GM12873 (cell line): ENCODE measurements at regions not wholly inside any gene's neighbourhood (a gene's known extent, or its start where the extent isn't known, plus 50 kb on each side); places are given as distances from the start of the nearest gene placed in this dataset.

ENCODE experiments used
- TF ChIP-seq, protein P1 (sequence below): IDR thresholded peaks from 2 replicates; pipeline ENCODE4 v1.5.1; 2012; ENCODE audit warnings: low read depth, mild to moderate bottlenecking, moderate library complexity, low read length, control low read depth; ENCODE audit not compliant: insufficient read depth; ENCODE audit errors: missing control alignments

DNA sequence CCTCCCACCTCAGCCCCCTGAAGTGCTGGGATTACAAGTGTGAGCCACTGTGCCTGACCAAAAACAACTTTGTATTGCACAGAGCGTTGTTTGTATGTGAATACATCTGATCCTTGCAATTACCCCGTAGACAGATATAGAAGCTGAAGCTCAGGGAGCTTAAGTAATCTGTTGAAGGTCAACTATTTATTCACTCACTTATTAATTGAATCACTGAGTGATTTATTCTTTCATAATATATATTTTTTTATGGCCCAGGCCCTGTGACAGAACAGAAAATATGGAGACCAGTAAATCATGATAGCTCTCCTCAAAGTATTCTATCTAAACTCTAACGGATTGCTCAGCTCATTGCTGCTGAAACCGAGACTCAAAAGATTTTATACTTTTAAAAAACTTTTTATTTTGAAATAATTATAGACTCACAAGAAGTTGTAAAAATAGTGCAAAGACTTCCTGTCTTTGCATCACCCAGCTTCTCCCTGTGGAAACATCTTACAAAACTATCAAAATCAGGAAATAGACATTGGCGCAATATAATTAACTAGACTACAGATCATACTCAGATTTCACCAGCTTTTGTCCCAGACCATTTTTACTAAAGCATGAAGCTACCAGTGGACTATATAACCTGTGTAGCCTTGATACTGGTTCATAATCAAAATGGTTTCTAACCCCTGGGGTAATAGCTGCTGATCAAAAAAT lies 466.1 kb downstream of the PDCD6IP start:
- TF ChIP-seq, protein P1, sequence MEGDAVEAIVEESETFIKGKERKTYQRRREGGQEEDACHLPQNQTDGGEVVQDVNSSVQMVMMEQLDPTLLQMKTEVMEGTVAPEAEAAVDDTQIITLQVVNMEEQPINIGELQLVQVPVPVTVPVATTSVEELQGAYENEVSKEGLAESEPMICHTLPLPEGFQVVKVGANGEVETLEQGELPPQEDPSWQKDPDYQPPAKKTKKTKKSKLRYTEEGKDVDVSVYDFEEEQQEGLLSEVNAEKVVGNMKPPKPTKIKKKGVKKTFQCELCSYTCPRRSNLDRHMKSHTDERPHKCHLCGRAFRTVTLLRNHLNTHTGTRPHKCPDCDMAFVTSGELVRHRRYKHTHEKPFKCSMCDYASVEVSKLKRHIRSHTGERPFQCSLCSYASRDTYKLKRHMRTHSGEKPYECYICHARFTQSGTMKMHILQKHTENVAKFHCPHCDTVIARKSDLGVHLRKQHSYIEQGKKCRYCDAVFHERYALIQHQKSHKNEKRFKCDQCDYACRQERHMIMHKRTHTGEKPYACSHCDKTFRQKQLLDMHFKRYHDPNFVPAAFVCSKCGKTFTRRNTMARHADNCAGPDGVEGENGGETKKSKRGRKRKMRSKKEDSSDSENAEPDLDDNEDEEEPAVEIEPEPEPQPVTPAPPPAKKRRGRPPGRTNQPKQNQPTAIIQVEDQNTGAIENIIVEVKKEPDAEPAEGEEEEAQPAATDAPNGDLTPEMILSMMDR = no peak

DNA sequence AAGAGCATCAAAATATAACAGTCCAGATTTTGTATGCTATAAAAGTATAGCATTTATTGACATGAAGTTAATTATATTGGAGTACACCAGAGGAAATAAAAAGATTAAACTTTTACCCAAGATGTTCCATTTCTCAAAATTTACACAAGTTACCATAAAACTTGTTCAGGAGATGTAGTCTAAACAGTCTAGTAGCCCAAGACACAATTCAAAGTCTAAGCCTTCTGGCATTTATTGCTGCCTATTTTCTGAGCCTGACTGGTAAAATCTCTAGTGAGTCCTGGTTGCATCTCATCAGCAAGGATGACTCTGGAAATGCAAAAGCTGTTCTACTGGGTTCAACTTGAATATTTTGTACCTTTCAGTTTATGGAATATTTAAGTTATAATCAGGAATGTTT lies 468.7 kb downstream of the PDCD6IP start:
- TF ChIP-seq, protein P1 = no peak

DNA sequence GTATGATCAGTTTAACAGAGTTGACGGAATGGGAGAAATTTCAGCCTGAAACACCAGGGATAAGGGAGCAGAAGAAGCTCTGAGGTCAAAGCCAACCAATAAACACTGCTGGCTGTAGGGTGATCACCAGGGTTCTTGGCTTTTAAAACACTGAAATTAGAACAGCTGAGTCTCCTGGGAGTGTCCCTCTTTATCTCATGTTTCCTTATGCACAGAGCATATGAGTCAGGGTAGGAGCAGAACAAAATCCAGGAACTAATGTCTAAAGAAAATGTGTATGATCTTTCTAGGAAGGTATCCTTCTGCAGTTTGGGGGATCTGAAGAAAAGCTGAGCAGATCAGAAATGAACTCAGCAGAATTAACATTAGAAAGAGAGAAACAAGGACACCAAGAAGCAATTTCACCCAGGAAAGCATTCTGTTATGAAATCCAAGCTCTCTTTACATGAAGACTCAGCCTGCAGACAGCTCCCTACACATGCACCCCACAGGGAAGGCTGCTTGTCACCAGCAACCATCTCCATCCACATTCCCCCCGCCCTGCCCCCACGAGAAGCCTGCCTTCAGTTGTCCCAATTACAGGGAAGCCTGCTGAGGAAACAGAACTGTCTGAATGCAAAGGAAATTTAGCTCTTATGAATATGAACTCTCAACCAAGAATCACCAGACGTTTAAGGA lies 469.7 kb downstream of the PDCD6IP start:
- TF ChIP-seq, protein P1 = no peak

DNA sequence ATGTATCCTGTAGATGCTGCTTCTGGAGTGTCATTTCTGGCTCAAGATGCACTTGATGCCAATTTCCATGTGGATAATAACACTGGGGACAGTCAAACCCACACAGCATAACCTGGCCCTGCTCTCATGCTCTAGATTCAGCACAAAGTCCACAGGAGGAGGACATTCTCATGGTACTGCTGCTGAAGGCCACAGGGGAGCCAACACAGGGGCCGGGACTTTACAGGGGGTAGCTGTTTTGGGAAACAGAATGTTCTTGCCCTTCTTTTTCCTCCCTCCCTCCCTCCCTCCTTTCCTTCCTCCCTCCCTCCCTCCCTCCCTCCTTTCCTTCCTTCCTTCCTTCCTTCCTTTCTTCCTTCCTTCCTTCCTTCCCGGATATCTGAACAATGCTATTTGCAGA lies 477.4 kb downstream of the PDCD6IP start:
- TF ChIP-seq, protein P1 = no peak

DNA sequence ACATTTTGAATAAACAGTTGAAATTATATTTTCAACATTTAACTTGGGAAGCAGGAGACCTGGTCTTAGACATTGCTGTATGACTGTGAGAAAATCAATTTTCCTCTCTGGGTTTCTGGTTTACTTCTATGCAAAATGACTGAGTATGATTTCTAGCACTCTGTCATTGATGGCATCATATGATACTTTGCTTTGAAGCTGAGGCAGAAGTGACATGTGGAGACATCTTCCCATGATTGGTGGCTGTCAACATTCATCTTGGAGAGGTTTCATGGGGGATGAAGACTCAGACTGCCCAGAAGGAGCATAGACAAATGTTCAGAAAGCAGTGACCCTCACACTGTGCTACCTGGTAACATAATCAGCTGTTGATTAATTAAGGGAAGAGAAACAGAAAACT lies 477.9 kb downstream of the PDCD6IP start:
- TF ChIP-seq, protein P1 = no peak

DNA sequence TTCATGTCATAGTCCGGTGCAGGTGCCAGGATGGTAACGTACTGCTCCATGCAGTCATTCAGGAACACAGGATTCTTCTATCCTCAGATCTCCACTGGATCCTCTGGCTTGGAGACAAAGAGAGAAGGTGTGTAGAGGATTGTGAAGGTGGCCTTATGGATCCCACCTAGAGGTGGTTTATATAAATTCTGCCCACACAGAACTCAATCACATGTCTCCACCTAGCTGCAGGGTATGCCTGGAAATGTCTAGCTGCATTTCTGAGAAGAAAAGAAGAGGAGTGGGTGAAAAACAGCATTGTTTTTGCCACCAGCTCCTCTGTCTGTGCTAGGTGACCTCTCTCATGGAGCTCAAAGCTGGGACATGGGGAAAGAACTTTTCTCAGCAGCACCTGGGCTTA lies 478.7 kb downstream of the PDCD6IP start:
- TF ChIP-seq, protein P1 = no peak

DNA sequence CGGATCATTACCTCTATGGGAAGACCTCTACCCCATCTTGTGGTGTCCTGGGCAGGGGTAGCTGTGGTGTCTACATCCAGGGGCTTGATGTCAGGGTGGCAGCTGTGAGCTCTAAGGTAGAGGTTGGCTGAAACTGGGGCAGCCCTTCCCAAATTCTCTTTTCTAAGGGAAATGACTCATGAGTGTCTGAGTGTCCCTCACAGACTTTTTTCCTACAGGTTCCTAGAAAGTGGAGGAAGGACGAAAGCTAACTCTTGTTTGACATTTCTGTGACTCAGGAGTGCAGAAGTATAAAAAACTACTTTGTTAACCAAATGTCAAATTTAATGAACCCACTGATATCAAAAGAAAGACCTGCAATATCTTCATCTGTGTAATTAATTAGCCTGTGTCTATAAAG lies 481.5 kb downstream of the PDCD6IP start:
- TF ChIP-seq, protein P1 = no peak
